ENCODE measurements at regions not wholly inside any gene's neighbourhood (a gene's known extent, or its start where the extent isn't known, plus 50 kb on each side); places are given as distances from the start of the nearest gene placed in this dataset.

DNA sequence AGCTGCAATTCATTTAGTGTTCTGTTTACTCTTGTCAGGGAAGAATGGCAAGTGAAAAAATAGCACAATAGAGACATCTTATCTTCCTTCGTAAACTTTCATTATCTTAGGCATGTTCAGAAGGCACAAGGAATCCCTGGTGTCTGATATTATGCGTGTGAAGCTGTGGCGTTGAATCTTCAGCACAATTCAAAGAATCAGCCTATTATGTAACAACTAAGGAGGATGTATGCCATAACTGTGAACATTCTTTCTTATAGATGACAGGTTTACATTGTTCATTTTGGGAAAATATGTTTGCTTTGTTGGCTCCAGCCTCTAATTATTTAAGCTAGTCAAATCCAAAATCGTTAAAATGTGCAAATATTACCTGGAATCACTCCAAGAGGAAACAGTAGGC is 446.1 kb downstream of the ANXA1 start:
- TF ChIP-seq, protein P1, sequence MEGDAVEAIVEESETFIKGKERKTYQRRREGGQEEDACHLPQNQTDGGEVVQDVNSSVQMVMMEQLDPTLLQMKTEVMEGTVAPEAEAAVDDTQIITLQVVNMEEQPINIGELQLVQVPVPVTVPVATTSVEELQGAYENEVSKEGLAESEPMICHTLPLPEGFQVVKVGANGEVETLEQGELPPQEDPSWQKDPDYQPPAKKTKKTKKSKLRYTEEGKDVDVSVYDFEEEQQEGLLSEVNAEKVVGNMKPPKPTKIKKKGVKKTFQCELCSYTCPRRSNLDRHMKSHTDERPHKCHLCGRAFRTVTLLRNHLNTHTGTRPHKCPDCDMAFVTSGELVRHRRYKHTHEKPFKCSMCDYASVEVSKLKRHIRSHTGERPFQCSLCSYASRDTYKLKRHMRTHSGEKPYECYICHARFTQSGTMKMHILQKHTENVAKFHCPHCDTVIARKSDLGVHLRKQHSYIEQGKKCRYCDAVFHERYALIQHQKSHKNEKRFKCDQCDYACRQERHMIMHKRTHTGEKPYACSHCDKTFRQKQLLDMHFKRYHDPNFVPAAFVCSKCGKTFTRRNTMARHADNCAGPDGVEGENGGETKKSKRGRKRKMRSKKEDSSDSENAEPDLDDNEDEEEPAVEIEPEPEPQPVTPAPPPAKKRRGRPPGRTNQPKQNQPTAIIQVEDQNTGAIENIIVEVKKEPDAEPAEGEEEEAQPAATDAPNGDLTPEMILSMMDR (IDR thresholded peaks at IDR 0.05; ENCODE audit: low read depth, low read length, poor library complexity, severe bottlenecking) = no peak
- no peak for TF ChIP-seq EZH2phosphoT487 (IDR thresholded peaks at IDR 0.05; ENCODE audit: borderline replicate concordance, low read length)

All from DOHH2 (cell line).